Left lung (tissue), 4 donors: ENCODE measurements at regions not wholly inside any gene's neighbourhood (a gene's known extent, or its start where the extent isn't known, plus 50 kb on each side); places are given as distances from the start of the nearest gene placed in this dataset.
"Not testable (repeated sequence)": the region's sequence is repeated elsewhere in the genome, so short reads cannot be mapped to it uniquely, and the experiment has no call there.

ENCODE experiments used
- ATAC-seq: fragments of 200-7000 bp; cut with Tn5 transposase; one replicate; pipeline ENCODE4 v1.9.1; 2020; ENCODE audit warnings: moderate library complexity
- DNase-seq, 4 donors: peaks; one replicate each; pipeline ENCODE4 v3.0.0-alpha.2; 2013 to 2020
- H3K27ac ChIP-seq, 2 donors: fragments of 200-600 bp; sonication (generic) in 1 of 2; one replicate each; pipeline versions ENCODE4 v1.5.0 to v1.8.0; 2020 to 2021
- H3K27me3 ChIP-seq, 2 donors: fragments of 200-600 bp; sonication (generic) in 1 of 2; one replicate each; pipeline versions ENCODE4 v1.5.0 to v1.8.0; 2020 to 2021
- H3K36me3 ChIP-seq, 2 donors: fragments of 200-600 bp; sonication (generic) in 1 of 2; one replicate each; pipeline versions ENCODE4 v1.5.0 to v1.8.0; 2020 to 2021
- H3K4me1 ChIP-seq, 2 donors: fragments of 200-600 bp; one replicate each; pipeline ENCODE4 v1.8.0; 2021
- H3K4me3 ChIP-seq, 2 donors: fragments of 200-600 bp; sonication (generic) in 1 of 2; one replicate each; pipeline versions ENCODE4 v1.5.0 to v1.8.0; 2020 to 2021; ENCODE audit warnings: mild to moderate bottlenecking in 1 of 2
- H3K9me3 ChIP-seq, 2 donors: fragments of 200-600 bp; sonication (generic) in 1 of 2; one replicate each; pipeline versions ENCODE4 v1.5.0 to v1.8.0; 2020 to 2021
- intact Hi-C, 2 donors: fragments of 100-400 bp; cut with DNase I; formaldehyde crosslinking; loops; one replicate each; pipeline versions ENCODE4 v1.11.2 to v1.14.2; 2022
- TF ChIP-seq, protein P1 (sequence below), 2 donors: fragments of 200-600 bp; sonication (generic) in 1 of 2; IDR thresholded peaks; one replicate each; pipeline versions ENCODE4 v1.5.0 to v1.8.0; 2021; ENCODE audit warnings: antibody characterized with exemption in 2 of 2
- donor health status: DM: no; HTN: yes; CAD: no.
- donor health status: DM: no; HTN: no; CAD: no.

DNA sequence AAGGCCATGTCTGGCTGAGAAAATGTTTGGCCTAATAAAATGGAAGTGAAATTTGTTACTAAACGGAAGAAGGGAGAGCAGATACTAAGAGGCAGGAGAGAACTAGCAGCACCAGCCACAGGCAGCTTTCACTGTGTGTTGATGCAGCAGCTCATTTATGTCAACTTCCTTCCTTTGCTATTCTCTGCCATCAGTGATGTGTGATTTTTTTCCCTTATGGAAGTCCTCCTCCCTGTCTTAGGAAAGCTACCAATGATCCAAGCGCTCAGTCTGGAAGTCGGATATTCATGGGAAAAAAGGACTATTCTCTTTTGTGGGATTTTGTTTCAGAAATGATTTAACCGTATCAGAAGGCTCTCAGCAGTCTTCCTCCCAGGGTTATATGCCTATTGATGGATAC, 1629.2 kb downstream of the CDH8 start:
- no peak overlapping the region for H3K4me3 ChIP-seq
- no peaks in the 10 kb centered on the region for H3K9me3 ChIP-seq
- H3K27ac ChIP-seq: no peak overlapping the region
- H3K4me1 ChIP-seq: no peaks in the 10 kb centered on the region
- TF ChIP-seq, protein P1, sequence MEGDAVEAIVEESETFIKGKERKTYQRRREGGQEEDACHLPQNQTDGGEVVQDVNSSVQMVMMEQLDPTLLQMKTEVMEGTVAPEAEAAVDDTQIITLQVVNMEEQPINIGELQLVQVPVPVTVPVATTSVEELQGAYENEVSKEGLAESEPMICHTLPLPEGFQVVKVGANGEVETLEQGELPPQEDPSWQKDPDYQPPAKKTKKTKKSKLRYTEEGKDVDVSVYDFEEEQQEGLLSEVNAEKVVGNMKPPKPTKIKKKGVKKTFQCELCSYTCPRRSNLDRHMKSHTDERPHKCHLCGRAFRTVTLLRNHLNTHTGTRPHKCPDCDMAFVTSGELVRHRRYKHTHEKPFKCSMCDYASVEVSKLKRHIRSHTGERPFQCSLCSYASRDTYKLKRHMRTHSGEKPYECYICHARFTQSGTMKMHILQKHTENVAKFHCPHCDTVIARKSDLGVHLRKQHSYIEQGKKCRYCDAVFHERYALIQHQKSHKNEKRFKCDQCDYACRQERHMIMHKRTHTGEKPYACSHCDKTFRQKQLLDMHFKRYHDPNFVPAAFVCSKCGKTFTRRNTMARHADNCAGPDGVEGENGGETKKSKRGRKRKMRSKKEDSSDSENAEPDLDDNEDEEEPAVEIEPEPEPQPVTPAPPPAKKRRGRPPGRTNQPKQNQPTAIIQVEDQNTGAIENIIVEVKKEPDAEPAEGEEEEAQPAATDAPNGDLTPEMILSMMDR (IDR thresholded peaks at IDR 0.05): no peak
- no peaks in the 10 kb centered on the region for H3K27me3 ChIP-seq
- no peaks in the 10 kb centered on the region for H3K36me3 ChIP-seq
- peak in 2 of 4 donors; percentile 36 to 39 for DNase-seq
- no peak for ATAC-seq
- intact Hi-C loops: no loop called here

DNA sequence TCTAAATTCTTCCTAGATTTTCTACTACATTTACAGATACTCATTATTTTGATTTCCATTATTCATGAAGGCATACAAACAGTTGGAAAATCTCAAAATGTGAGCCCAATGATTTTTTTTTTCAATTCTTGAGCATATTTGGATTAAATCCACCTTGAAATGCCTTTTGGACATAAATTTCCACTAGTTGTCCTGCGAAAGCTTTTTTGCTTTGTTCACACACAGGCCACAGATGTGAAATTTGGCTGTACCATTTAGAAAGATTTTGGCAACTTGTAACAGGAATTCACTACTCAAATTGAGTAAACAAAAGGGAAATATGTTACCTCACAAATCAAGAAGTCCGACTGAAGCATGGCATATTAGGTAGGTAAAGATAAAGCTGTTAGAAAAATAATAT, 1631.0 kb downstream of the CDH8 start:
- no peak for DNase-seq
- TF ChIP-seq, protein P1 (IDR thresholded peaks at IDR 0.05): no peak
- ATAC-seq: no peak

DNA sequence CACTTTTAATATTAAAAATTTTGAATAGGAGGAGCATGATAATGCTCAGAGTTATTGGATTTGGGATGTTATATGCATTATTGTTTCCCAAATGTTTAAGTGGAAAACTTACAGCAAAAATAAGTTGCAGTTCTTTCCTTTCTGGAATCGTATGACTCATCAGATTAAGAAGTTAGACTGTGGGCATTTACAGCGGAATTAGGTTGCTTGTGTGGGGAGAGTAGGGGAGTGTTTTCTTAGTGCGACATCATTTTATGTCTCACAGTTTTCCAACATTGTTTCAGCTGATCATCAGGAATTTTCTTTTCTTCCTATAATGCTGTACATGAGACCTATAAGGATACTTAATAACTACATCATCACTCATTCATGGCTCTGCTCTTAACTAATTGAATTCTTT, 1631.8 kb downstream of the CDH8 start:
- no peak for DNase-seq
- intact Hi-C loops: no loop called here
- H3K4me1 ChIP-seq: no peaks in the 10 kb centered on the region

More for the DNA sequence above, 1631.0 kb downstream of the CDH8 start:
- no peak overlapping the region for H3K4me3 ChIP-seq
- no peaks in the 10 kb centered on the region for H3K9me3 ChIP-seq
- H3K36me3 ChIP-seq: no peaks in the 10 kb centered on the region
- no peaks in the 10 kb centered on the region for H3K27me3 ChIP-seq
- H3K4me1 ChIP-seq: no peaks in the 10 kb centered on the region
- no peak overlapping the region for H3K27ac ChIP-seq
- intact Hi-C loops: no loop called here

DNA sequence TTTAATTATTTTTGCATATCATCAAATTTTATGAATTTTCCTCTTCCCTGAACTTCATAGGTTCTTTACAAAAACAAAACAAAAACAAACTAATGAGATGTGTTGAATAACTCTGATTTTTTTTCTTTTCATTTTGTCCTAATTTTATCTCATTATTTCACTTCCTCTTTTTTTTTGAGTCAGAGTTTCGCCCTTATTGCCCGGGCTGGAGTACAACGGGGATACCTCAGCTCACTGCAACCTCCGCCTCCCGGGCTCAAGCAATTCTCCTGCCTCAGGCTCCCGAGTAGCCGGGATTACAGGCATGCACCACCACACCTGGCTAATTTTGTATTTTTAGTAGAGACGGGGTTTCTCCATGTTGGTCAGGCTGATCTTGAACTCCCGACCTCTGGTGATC, 1633.3 kb downstream of the CDH8 start:
- H3K36me3 ChIP-seq, H3K4me1 ChIP-seq, H3K27me3 ChIP-seq, H3K27ac ChIP-seq, H3K9me3 ChIP-seq, H3K4me3 ChIP-seq, intact Hi-C loops, ATAC-seq: not testable (repeated sequence)
- peak in 1 of 4 donors; percentile 15 for DNase-seq

More for the DNA sequence above, 1631.8 kb downstream of the CDH8 start:
- H3K9me3 ChIP-seq: no peaks in the 10 kb centered on the region
- no peaks in the 10 kb centered on the region for H3K36me3 ChIP-seq
- ATAC-seq: no peak
- H3K27me3 ChIP-seq: no peaks in the 10 kb centered on the region
- no peak overlapping the region for H3K4me3 ChIP-seq
- H3K27ac ChIP-seq: no peak overlapping the region
- TF ChIP-seq, protein P1 (IDR thresholded peaks at IDR 0.05): no peak

DNA sequence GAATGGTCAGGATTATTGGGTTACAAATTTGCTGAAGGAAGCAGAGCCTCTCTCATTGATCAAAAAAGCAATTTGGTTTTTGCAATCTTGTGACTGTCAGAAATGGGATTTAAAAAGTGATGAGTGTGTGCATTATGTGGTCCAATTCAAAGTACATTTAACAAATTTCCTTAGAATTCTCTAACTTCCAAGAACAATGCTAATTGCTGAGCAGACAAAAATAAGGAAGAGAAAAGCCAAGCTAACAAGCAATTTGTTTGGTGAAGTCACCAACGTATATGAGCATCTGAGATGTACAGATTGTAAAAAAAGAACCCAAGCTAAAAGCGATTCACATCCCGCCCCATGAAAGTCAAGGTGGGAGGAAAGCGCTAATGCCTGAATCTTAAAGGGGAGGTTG, 1643.9 kb downstream of the CDH8 start:
- no peak overlapping the region for H3K27ac ChIP-seq
- no peaks in the 10 kb centered on the region for H3K4me1 ChIP-seq
- no peaks in the 10 kb centered on the region for H3K27me3 ChIP-seq
- TF ChIP-seq, protein P1 (IDR thresholded peaks at IDR 0.05): no peak
- intact Hi-C loops: no loop called here
- DNase-seq (no peak), ATAC-seq (no peak)
- H3K4me3 ChIP-seq: no peak overlapping the region
- H3K36me3 ChIP-seq: no peaks in the 10 kb centered on the region
- no peaks in the 10 kb centered on the region for H3K9me3 ChIP-seq

DNA sequence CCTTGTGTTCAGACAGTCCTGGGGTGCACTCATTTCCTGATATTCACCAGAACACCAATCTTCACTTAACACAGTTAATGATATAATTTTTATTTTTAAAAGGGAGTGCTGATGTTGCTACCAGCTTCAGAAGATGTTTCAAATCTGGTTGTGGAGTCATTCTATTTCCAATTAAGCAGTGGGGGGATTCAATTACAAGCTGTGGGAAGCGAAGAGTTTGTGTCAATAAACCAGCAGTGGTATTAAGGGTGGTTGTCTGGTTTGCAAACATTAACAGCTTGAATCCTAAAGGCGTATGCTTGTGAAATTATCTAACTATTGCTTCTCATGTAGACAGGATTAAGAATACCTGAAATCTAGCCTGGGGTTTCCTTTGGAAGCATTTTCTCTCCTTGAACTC, 1637.5 kb upstream of the GOT2 start:
- H3K36me3 ChIP-seq: no peaks in the 10 kb centered on the region
- no peaks in the 10 kb centered on the region for H3K9me3 ChIP-seq
- DNase-seq: no peak
- H3K27me3 ChIP-seq: no peaks in the 10 kb centered on the region
- no peaks in the 10 kb centered on the region for H3K4me1 ChIP-seq
- no peak overlapping the region for H3K4me3 ChIP-seq
- ATAC-seq: no peak
- intact Hi-C loops: no loop called here
- H3K27ac ChIP-seq: no peak overlapping the region
- TF ChIP-seq, protein P1 (IDR thresholded peaks at IDR 0.05): no peak
